ENCODE measurements at regions not wholly inside any gene's neighbourhood (a gene's known extent, or its start where the extent isn't known, plus 50 kb on each side); places are given as distances from the start of the nearest gene placed in this dataset.

- POLR2A ChIA-PET (ENCODE audit: low non-redundant PET): no interaction called here
- TF ChIP-seq CTCF (conservative IDR thresholded peaks at IDR 0.05; ENCODE audit: low read depth): no peak
Measured at GRCh38 chrX:78455901-78456300, 128.5 kb upstream of the CYSLTR1 start.

GRCh38 chrX:78452356-78452755, 124.9 kb upstream of the CYSLTR1 start:
- H3K27ac ChIP-seq: no peak overlapping the region
- no peak for TF ChIP-seq CTCF (conservative IDR thresholded peaks at IDR 0.05; ENCODE audit: low read depth)
- POLR2A ChIA-PET (ENCODE audit: low non-redundant PET): no interaction called here
- CTCF ChIA-PET: interaction anchor here (0.7 kb wide), 1 partner anchor 292 kb away, joined by 4 read pairs; no protein-coding TSS in a partner anchor
- DNase-seq (ENCODE audit: low spot score): no peak

More at GRCh38 chrX:78455901-78456300, 128.5 kb upstream of the CYSLTR1 start:
- DNase-seq (ENCODE audit: low spot score): no peak
- CTCF ChIA-PET: no interaction called here
- no peak overlapping the region for H3K27ac ChIP-seq

GRCh38 chrX:78437621-78438020, 110.2 kb upstream of the CYSLTR1 start:
- no peak overlapping the region for H3K27ac ChIP-seq
- TF ChIP-seq CTCF (conservative IDR thresholded peaks at IDR 0.05; ENCODE audit: low read depth): no peak
- ChIA-PET POLR2A (ENCODE audit: low non-redundant PET) (no interaction called here), CTCF (no interaction called here)
- no peak for DNase-seq (ENCODE audit: low spot score)

GRCh38 chrX:78429172-78429571, 101.8 kb upstream of the CYSLTR1 start:
- no peak overlapping the region for H3K27ac ChIP-seq
- no peak for TF ChIP-seq CTCF (conservative IDR thresholded peaks at IDR 0.05; ENCODE audit: low read depth)
- ChIA-PET POLR2A (ENCODE audit: low non-redundant PET) (no interaction called here), CTCF (no interaction called here)
- no peak for DNase-seq (ENCODE audit: low spot score)

- CTCF ChIA-PET: no interaction called here
- TF ChIP-seq CTCF (conservative IDR thresholded peaks at IDR 0.05; ENCODE audit: low read depth): no peak
- no peak for DNase-seq (ENCODE audit: low spot score)
Measured at GRCh38 chrX:78388663-78389062, 61.3 kb upstream of the CYSLTR1 start.

GRCh38 chrX:78387364-78387763, 60.0 kb upstream of the CYSLTR1 start:
- ChIA-PET CTCF (no interaction called here), POLR2A (ENCODE audit: low non-redundant PET) (no interaction called here)
- no peak for DNase-seq (ENCODE audit: low spot score)
- no peak overlapping the region for H3K27ac ChIP-seq
- TF ChIP-seq CTCF (conservative IDR thresholded peaks at IDR 0.05; ENCODE audit: low read depth): no peak

More at GRCh38 chrX:78388663-78389062, 61.3 kb upstream of the CYSLTR1 start:
- H3K27ac ChIP-seq: no peak overlapping the region
- POLR2A ChIA-PET (ENCODE audit: low non-redundant PET): no interaction called here

- H3K27ac ChIP-seq: no peak overlapping the region
- DNase-seq (ENCODE audit: low spot score): no peak
- no peak for TF ChIP-seq CTCF (conservative IDR thresholded peaks at IDR 0.05; ENCODE audit: low read depth)
- CTCF ChIA-PET: no interaction called here
- POLR2A ChIA-PET (ENCODE audit: low non-redundant PET): no interaction called here
Measured at GRCh38 chrX:78384486-78384885, 57.1 kb upstream of the CYSLTR1 start.

Data from RWPE1 (cell line).